Mammary epithelial cell (primary cell): ENCODE measurements at regions not wholly inside any gene's neighbourhood (a gene's known extent, or its start where the extent isn't known, plus 50 kb on each side); places are given as distances from the start of the nearest gene placed in this dataset.

Experiments
- CTCF ChIP-seq, 2 donors: IDR thresholded peaks in 1 of 2; conservative IDR thresholded peaks in 1 of 2; 2 replicates each; pipeline ENCODE4 v1.5.1; 2011 to 2012; ENCODE audit warnings: inconsistent platforms in 2 of 2, low read length in 2 of 2, mild to moderate bottlenecking in 2 of 2, control low read depth in 1 of 2, low read depth in 1 of 2; ENCODE audit not compliant: insufficient read depth in 1 of 2; ENCODE audit errors: extremely low read depth in 1 of 2
- EZH2 ChIP-seq: IDR thresholded peaks from 2 replicates; pipeline ENCODE4 v1.6.1; 2012; ENCODE audit warnings: low read length, inconsistent platforms, borderline replicate concordance

DNA sequence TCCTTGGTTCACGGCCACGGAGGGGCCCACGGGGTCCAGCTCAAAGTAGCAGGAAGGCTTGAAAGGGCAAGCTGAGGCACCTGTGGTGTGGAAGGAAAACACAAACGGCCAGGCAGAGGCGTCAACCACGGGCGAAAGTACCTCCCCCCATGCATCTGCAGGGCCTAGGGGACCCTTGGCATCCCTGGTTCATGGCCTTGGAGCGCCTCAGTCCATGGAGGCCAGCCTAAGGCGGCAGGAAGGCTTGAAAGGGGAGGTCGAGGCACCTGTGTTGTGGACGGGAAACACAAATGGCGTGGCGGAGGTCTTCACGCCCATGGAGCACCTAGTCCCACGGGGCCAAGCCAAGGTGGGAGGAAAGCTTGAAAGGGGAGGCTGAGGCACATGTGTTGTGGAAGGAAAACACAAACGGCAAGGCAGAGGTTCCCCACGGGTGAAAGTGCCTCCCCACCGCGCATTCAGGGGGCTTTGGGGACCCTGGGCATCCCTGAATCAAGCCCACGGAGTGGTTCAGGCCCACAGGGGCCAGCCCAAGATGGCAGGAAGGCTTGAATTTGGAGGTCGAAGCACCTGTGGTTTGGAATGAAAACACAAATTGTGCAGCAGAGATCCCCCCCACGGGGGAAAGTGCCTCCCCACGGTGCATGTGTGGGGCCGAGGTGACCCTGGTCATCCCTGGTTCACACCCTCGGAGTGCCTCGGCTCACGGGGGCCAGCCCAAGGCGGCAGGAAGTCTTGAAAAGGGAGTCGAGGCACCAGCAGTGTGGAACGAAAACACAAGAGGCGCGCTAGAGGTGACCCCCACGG lies 380.8 kb downstream of the ALG10 start:
- TF ChIP-seq CTCF (conservative IDR thresholded peaks at IDR 0.05 in 1 of 2, IDR thresholded peaks at IDR 0.05 in 1 of 2; ENCODE audit: extremely low read depth in 1 of 2, insufficient read depth in 1 of 2, low read depth in 1 of 2, low read length in 2 of 2): no peak
- no peak for TF ChIP-seq EZH2
